PC-9 (cell line): ENCODE measurements at regions not wholly inside any gene's neighbourhood (a gene's known extent, or its start where the extent isn't known, plus 50 kb on each side); places are given as distances from the start of the nearest gene placed in this dataset.

Experiments
- BruUV-seq: library from RNA; stranded (reverse); fragments of 400-500 nt; replicated peaks from 2 replicates; lab custom pipeline; 2021; lab: Mats Ljungman, UMichigan
- CTCF ChIA-PET: fragments of 300-600 bp; sonication (Branson Sonifier 250); formaldehyde crosslinking; loops from one replicate; lab custom pipeline; 2022; ENCODE audit warnings: antibody characterized with exemption; lab: Charles Lee
- POLR2A ChIA-PET: fragments of 300-600 bp; sonication (Branson Sonifier 250); formaldehyde crosslinking; loops from one replicate; lab custom pipeline; 2022; ENCODE audit warnings: antibody characterized with exemption; ENCODE audit not compliant: unreplicated experiment; lab: Charles Lee
- DNase-seq, 2 experiments: peaks; one replicate each; pipeline versions ENCODE4 v3.0.0 to v3.0.0-alpha.2; 2015 to 2022; ENCODE audit warnings: mixed read lengths in 1 of 2
- H2AFZ ChIP-seq: fragments of 200-600 bp; sonication (generic); 2 replicates; pipeline ENCODE4 v1.8.1; 2017; ENCODE audit warnings: antibody characterized with exemption
- H3F3A ChIP-seq: fragments of 200-600 bp; sonication (generic); 2 replicates; pipeline ENCODE4 v1.8.1; 2017; ENCODE audit warnings: antibody characterized with exemption, mild to moderate bottlenecking, low read depth; ENCODE audit not compliant: insufficient read depth
- H3K27ac ChIP-seq: fragments of 200-600 bp; sonication (generic); 2 replicates; pipeline ENCODE4 v1.6.1; 2016; ENCODE audit warnings: mixed run types
- H3K27me3 ChIP-seq: fragments of 200-600 bp; sonication (generic); 2 replicates; pipeline ENCODE4 v1.6.1; 2016; ENCODE audit warnings: low read depth, mixed run types; ENCODE audit not compliant: insufficient read depth
- H3K36me3 ChIP-seq: fragments of 200-600 bp; sonication (generic); 2 replicates; pipeline ENCODE4 v1.6.1; 2016; ENCODE audit warnings: low read depth, mixed run types
- H3K4me1 ChIP-seq: fragments of 200-600 bp; sonication (generic); replicated peaks from 2 replicates; pipeline ENCODE4 v1.6.1; 2016; ENCODE audit warnings: mixed run types; ENCODE audit not compliant: insufficient read depth
- H3K4me2 ChIP-seq: fragments of 200-600 bp; sonication (generic); 2 replicates; pipeline ENCODE4 v1.6.1; 2017; ENCODE audit warnings: mixed run types
- H3K4me3 ChIP-seq: fragments of 200-600 bp; sonication (generic); 2 replicates; pipeline ENCODE4 v1.6.1; 2016; ENCODE audit warnings: mixed run types
- H3K79me2 ChIP-seq: fragments of 200-600 bp; sonication (generic); 2 replicates; pipeline ENCODE4 v1.6.1; 2017; ENCODE audit warnings: low read depth, mixed run types
- H3K9me2 ChIP-seq: fragments of 200-600 bp; sonication (generic); 2 replicates; pipeline ENCODE4 v1.8.1; 2017; ENCODE audit warnings: mild to moderate bottlenecking; ENCODE audit not compliant: insufficient read depth
- H3K9me3 ChIP-seq: fragments of 200-600 bp; sonication (generic); 2 replicates; pipeline ENCODE4 v1.8.1; 2016; ENCODE audit warnings: low read depth; ENCODE audit not compliant: insufficient read depth
- H4K20me1 ChIP-seq: fragments of 200-600 bp; sonication (generic); 2 replicates; pipeline ENCODE4 v1.8.1; 2017; ENCODE audit not compliant: insufficient read depth
- EZH2 ChIP-seq: fragments of 200-600 bp; sonication (generic); IDR thresholded peaks from 2 replicates; pipeline ENCODE4 v1.8.0; 2017; ENCODE audit warnings: antibody characterized with exemption, low read depth
- intact Hi-C: fragments of 100-400 bp; cut with micrococcal nuclease; formaldehyde crosslinking; loops from one replicate; pipeline ENCODE4 v1.10.0; 2022; ENCODE audit not compliant: unreplicated experiment
- TF ChIP-seq, protein P1 (sequence below): fragments of 200-600 bp; sonication (generic); conservative IDR thresholded peaks from 2 replicates; pipeline ENCODE4 v1.6.1; 2017; ENCODE audit warnings: mixed run types, antibody characterized with exemption, mild to moderate bottlenecking, moderate library complexity

GRCh38 chr3:194279101-194279500 is 72.0 kb downstream of the CPN2 start:
- no peaks in the 10 kb centered on the region for H3K9me3 ChIP-seq
- no peak overlapping the region for H2AFZ ChIP-seq
- TF ChIP-seq EZH2, result no peak
- TF ChIP-seq, protein P1, sequence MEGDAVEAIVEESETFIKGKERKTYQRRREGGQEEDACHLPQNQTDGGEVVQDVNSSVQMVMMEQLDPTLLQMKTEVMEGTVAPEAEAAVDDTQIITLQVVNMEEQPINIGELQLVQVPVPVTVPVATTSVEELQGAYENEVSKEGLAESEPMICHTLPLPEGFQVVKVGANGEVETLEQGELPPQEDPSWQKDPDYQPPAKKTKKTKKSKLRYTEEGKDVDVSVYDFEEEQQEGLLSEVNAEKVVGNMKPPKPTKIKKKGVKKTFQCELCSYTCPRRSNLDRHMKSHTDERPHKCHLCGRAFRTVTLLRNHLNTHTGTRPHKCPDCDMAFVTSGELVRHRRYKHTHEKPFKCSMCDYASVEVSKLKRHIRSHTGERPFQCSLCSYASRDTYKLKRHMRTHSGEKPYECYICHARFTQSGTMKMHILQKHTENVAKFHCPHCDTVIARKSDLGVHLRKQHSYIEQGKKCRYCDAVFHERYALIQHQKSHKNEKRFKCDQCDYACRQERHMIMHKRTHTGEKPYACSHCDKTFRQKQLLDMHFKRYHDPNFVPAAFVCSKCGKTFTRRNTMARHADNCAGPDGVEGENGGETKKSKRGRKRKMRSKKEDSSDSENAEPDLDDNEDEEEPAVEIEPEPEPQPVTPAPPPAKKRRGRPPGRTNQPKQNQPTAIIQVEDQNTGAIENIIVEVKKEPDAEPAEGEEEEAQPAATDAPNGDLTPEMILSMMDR, result no peak
- intact Hi-C loops, result no loop called here
- no peaks in the 10 kb centered on the region for H3K79me2 ChIP-seq
- no peaks in the 10 kb centered on the region for H4K20me1 ChIP-seq
- peaks cover 35% of the 10 kb centered on the region for H3K4me1 ChIP-seq
- no peaks in the 10 kb centered on the region for H3K36me3 ChIP-seq
- H3K27me3 ChIP-seq, result no peaks in the 10 kb centered on the region
- H3K4me3 ChIP-seq, result no peak overlapping the region
- no peaks in the 10 kb centered on the region for H3K9me2 ChIP-seq
- no peak overlapping the region for H3K27ac ChIP-seq
- H3F3A ChIP-seq, result peaks cover 39% of the 10 kb centered on the region
- ChIA-PET POLR2A (interaction anchor here (0.6 kb wide), 1 partner anchor 189 kb away, joined by 6 read pairs; no protein-coding TSS in a partner anchor), CTCF (no interaction called here)
- no TSS peak for BruUV-seq
- DNase-seq, result no peak
- no peak overlapping the region for H3K4me2 ChIP-seq

DNA sequence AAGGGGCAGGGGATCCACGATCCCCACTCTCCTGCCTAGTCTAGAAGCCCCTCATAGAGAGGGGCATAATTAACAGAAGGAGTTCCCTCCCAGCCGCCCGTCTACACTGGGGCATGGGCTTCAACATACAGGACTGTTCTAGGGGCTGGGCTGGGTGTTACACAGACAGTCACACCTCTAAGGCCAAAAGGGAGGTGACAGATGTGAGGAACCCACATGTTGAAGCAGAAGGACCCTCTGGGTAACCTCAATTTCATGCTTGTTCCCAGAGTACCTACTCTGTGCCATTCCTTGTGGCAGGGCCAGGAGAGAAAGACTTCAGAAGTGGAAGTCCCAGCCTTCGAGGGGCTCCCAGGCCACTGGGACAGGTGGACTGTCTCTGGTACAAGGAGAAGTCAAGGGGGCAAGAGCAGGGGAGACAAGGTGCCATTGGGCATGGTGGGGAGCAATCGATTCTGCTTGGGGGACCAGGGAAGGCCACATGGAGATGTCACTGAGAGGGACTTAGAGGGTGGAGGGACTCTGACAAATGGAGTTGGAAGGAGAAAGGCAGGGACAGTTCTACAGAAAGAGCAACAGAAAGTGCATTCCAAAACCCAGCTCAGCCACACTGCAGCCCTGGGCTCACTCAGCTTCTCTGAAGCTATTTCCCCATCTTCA is 71.3 kb downstream of the CPN2 start:
- H3K27ac ChIP-seq, result no peak overlapping the region
- CTCF ChIA-PET, result interaction anchor here (0.6 kb wide), 1 partner anchor 1181 kb away, joined by 3 read pairs; no protein-coding TSS in a partner anchor
- intact Hi-C loops, result no loop called here
- no peaks in the 10 kb centered on the region for H4K20me1 ChIP-seq
- no peaks in the 10 kb centered on the region for H3K9me2 ChIP-seq
- TF ChIP-seq, protein P1, result no peak
- TF ChIP-seq EZH2, result no peak
- no peaks in the 10 kb centered on the region for H3K27me3 ChIP-seq
- POLR2A ChIA-PET, result no interaction called here
- H3K36me3 ChIP-seq, result no peaks in the 10 kb centered on the region
- H3K79me2 ChIP-seq, result no peaks in the 10 kb centered on the region
- no peak overlapping the region for H3K4me2 ChIP-seq
- no peak for DNase-seq
- no peak overlapping the region for H3K4me3 ChIP-seq
- H3K9me3 ChIP-seq, result no peaks in the 10 kb centered on the region
- peaks cover 31% of the 10 kb centered on the region for H3F3A ChIP-seq
- H3K4me1 ChIP-seq, result peaks cover 28% of the 10 kb centered on the region
- BruUV-seq, result no TSS peak
- H2AFZ ChIP-seq, result no peak overlapping the region

- no peak for DNase-seq
- no peaks in the 10 kb centered on the region for H3K79me2 ChIP-seq
- no TSS peak for BruUV-seq
- ChIA-PET CTCF (no interaction called here), POLR2A (no interaction called here)
- H4K20me1 ChIP-seq, result no peaks in the 10 kb centered on the region
- no peaks in the 10 kb centered on the region for H3K27me3 ChIP-seq
- no peaks in the 10 kb centered on the region for H3K9me3 ChIP-seq
- intact Hi-C loops, result no loop called here
- H3K4me3 ChIP-seq, result no peak overlapping the region
- no peak for TF ChIP-seq EZH2
- H3K27ac ChIP-seq, result no peak overlapping the region
- H3K36me3 ChIP-seq, result no peaks in the 10 kb centered on the region
- no peak overlapping the region for H2AFZ ChIP-seq
- peaks cover 21% of the 10 kb centered on the region for H3K4me1 ChIP-seq
- H3K4me2 ChIP-seq, result no peak overlapping the region
- H3F3A ChIP-seq, result peaks cover 23% of the 10 kb centered on the region
- no peaks in the 10 kb centered on the region for H3K9me2 ChIP-seq
Measured at GRCh38 chr3:194280777-194281176, 70.4 kb downstream of the CPN2 start.

DNA sequence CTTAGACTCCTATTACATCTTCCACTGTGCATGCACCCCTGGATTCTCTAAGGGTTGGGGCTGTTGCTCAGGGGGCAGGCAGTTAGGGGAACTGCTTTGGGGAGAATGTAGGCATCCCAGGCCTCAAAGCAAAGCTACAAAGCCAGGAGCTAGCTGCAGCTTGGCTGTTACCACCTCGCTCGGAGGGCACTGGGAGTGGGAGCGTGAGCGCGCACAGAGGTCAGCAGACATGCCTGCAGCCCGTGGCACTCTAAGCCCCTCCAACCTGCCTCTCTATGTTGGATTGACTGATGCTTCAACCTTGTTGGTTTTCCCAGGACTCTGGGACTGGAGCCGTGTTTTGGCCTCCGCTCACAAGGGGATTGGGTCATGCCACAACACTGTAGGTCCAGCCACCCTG is 69.8 kb downstream of the CPN2 start:
- Histone ChIP-seq H2AFZ (no peak overlapping the region), H3F3A (peaks cover 18% of the 10 kb centered on the region), H3K79me2 (no peaks in the 10 kb centered on the region), H3K9me3 (no peaks in the 10 kb centered on the region), H3K27ac (no peak overlapping the region), H3K36me3 (no peaks in the 10 kb centered on the region), H3K4me1 (peaks cover 16% of the 10 kb centered on the region), H3K4me3 (no peak overlapping the region), H4K20me1 (no peaks in the 10 kb centered on the region), H3K9me2 (no peaks in the 10 kb centered on the region), H3K27me3 (no peaks in the 10 kb centered on the region), H3K4me2 (no peak overlapping the region)
- BruUV-seq, result no TSS peak
- intact Hi-C loops, result no loop called here
- ChIA-PET POLR2A (no interaction called here), CTCF (no interaction called here)
- DNase-seq, result no peak
- TF ChIP-seq, protein P1, result no peak
- no peak for TF ChIP-seq EZH2
